ENCODE measurements at regions not wholly inside any gene's neighbourhood (a gene's known extent, or its start where the extent isn't known, plus 50 kb on each side); places are given as distances from the start of the nearest gene placed in this dataset.

- ChIA-PET CTCF (interaction anchor here (1.7 kb wide), 1 partner anchor 9 kb away, joined by 5 read pairs; no protein-coding TSS in a partner anchor), POLR2A (no interaction called here)
- DNase-seq (ENCODE audit: extremely low spot score): no peak
- TF ChIP-seq CTCF (IDR thresholded peaks at IDR 0.05; ENCODE audit: control extremely low read depth, extremely low read depth, low read depth, missing control alignments): no peak
Observed at GRCh38 chr2:82259551-82259950, 1955.0 kb upstream of the LRRTM1 start.

- CTCF ChIA-PET: interaction anchor here (1.0 to 1.7 kb wide), 3 partner anchors 10 to 35 kb away, joined by 3 to 5 read pairs (median 4); no protein-coding TSS in a partner anchor
- no peak for DNase-seq (ENCODE audit: extremely low spot score)
- POLR2A ChIA-PET: no interaction called here
- no peak for TF ChIP-seq CTCF (IDR thresholded peaks at IDR 0.05; ENCODE audit: control extremely low read depth, extremely low read depth, low read depth, missing control alignments)
Observed at GRCh38 chr2:82257796-82258555, 1953.4 kb upstream of the LRRTM1 start.

- POLR2A ChIA-PET: no interaction called here
- CTCF ChIA-PET: interaction anchor here (1.0 kb wide), 1 partner anchor 15 kb away, joined by 4 read pairs; no protein-coding TSS in a partner anchor
- no peak for DNase-seq (ENCODE audit: extremely low spot score)
- TF ChIP-seq CTCF (IDR thresholded peaks at IDR 0.05; ENCODE audit: control extremely low read depth, extremely low read depth, low read depth, missing control alignments): no peak
Observed at GRCh38 chr2:82256983-82257632, 1952.6 kb upstream of the LRRTM1 start.

- TF ChIP-seq CTCF (IDR thresholded peaks at IDR 0.05; ENCODE audit: control extremely low read depth, extremely low read depth, low read depth, missing control alignments): no peak
- POLR2A ChIA-PET: no interaction called here
- no peak for DNase-seq (ENCODE audit: extremely low spot score)
- CTCF ChIA-PET: no interaction called here
Observed at GRCh38 chr2:82256288-82256687, 1951.7 kb upstream of the LRRTM1 start.

GRCh38 chr2:82254728-82255127, 1950.2 kb upstream of the LRRTM1 start:
- no peak for DNase-seq (ENCODE audit: extremely low spot score)
- CTCF ChIA-PET: no interaction called here
- TF ChIP-seq CTCF (IDR thresholded peaks at IDR 0.05; ENCODE audit: control extremely low read depth, extremely low read depth, low read depth, missing control alignments): no peak
- POLR2A ChIA-PET: no interaction called here

- ChIA-PET CTCF (no interaction called here), POLR2A (no interaction called here)
- DNase-seq (ENCODE audit: extremely low spot score): no peak
- no peak for TF ChIP-seq CTCF (IDR thresholded peaks at IDR 0.05; ENCODE audit: control extremely low read depth, extremely low read depth, low read depth, missing control alignments)
Observed at GRCh38 chr2:82246220-82246775, 1941.7 kb upstream of the LRRTM1 start.
